ENCODE measurements at regions not wholly inside any gene's neighbourhood (a gene's known extent, or its start where the extent isn't known, plus 50 kb on each side); places are given as distances from the start of the nearest gene placed in this dataset.

DNA sequence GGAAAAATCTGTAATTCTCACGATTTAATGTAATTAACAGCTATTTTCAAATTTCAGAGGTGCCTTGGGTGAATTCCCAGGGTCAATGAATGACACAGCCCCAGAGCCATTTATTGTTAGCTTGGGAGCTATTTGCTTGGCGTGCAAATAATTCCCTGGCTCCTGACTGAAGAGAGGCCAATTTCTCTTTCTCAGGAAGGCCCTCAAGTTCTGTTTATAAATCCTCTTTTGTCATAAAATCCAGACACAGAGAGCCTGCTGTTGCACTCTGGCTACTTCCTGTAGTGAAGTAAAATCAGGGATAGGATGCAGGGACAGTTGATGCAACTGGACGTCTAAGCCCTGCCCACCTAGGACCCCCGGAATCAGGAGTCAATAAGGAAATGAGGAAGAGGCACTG, 154.3 kb downstream of the TMX1 start:
- H4K20me1 ChIP-seq (replicated peaks; ENCODE audit: control insufficient read depth, extremely low read depth, insufficient read depth, low read length): no peaks in the 10 kb centered on the region
- POLR2A ChIA-PET: interaction anchor here (3.0 kb wide), 1 partner anchor 258 kb away, joined by 37 read pairs; the partner anchor contains the start of gene FRMD6
- H3K4me1 ChIP-seq (ENCODE audit: control insufficient read depth, extremely low read depth, insufficient read depth, low read length): peaks cover 52% of the 10 kb centered on the region
- TF ChIP-seq, protein P1, sequence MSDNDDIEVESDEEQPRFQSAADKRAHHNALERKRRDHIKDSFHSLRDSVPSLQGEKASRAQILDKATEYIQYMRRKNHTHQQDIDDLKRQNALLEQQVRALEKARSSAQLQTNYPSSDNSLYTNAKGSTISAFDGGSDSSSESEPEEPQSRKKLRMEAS (IDR thresholded peaks at IDR 0.05; ENCODE audit: insufficient read depth, insufficient read length): no peak
- TF ChIP-seq EZH2 (IDR thresholded peaks at IDR 0.05; ENCODE audit: borderline replicate concordance, low read depth, low read length, severe bottlenecking) (no peak), JUN (IDR thresholded peaks at IDR 0.05; ENCODE audit: borderline replicate concordance, insufficient read depth, insufficient read length, low read depth) (no peak), FOS (IDR thresholded peaks at IDR 0.05; ENCODE audit: borderline replicate concordance, insufficient read depth, low read length) (no peak), GATA2 (IDR thresholded peaks at IDR 0.05; ENCODE audit: insufficient read depth, insufficient read length, low read depth, low read length) (no peak), POLR2A (IDR thresholded peaks at IDR 0.05; ENCODE audit: low read depth, low read length) (no peak), POLR2AphosphoS5 (IDR thresholded peaks at IDR 0.05; ENCODE audit: insufficient read depth, low read depth, low read length) (no peak), MYC (IDR thresholded peaks at IDR 0.05; ENCODE audit: low read depth, low read length) (no peak)
- TF ChIP-seq, protein P2, sequence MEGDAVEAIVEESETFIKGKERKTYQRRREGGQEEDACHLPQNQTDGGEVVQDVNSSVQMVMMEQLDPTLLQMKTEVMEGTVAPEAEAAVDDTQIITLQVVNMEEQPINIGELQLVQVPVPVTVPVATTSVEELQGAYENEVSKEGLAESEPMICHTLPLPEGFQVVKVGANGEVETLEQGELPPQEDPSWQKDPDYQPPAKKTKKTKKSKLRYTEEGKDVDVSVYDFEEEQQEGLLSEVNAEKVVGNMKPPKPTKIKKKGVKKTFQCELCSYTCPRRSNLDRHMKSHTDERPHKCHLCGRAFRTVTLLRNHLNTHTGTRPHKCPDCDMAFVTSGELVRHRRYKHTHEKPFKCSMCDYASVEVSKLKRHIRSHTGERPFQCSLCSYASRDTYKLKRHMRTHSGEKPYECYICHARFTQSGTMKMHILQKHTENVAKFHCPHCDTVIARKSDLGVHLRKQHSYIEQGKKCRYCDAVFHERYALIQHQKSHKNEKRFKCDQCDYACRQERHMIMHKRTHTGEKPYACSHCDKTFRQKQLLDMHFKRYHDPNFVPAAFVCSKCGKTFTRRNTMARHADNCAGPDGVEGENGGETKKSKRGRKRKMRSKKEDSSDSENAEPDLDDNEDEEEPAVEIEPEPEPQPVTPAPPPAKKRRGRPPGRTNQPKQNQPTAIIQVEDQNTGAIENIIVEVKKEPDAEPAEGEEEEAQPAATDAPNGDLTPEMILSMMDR (IDR thresholded peaks at IDR 0.05; ENCODE audit: extremely low read depth in 1 of 2, insufficient read depth in 1 of 2, low read depth in 1 of 2, low read length in 2 of 2): no peak
- H3K27me3 ChIP-seq (ENCODE audit: control insufficient read depth in 2 of 2, insufficient read depth in 2 of 2, low read length in 2 of 2): no peaks in the 10 kb centered on the region
- FAIRE-seq (no peak), DNase-seq (ENCODE audit: low read depth, low spot score) (peak; percentile 53)
- H3K36me3 ChIP-seq (ENCODE audit: control insufficient read depth in 2 of 2, extremely low read depth in 1 of 2, insufficient read depth in 2 of 2, low read length in 2 of 2): no peaks in the 10 kb centered on the region
- no peaks in the 10 kb centered on the region for H3K9me3 ChIP-seq (replicated peaks; ENCODE audit: control insufficient read depth, insufficient read depth, low read length)
- H3K9ac ChIP-seq (replicated peaks; ENCODE audit: extremely low read depth, insufficient read depth, low read length): peak overlapping the region; percentile 93
- H3K79me2 ChIP-seq (ENCODE audit: control insufficient read depth, insufficient read depth, low read length): no peaks in the 10 kb centered on the region
- BruUV-seq (replicated peaks): no TSS peak
- dilution Hi-C loops (cut with MboI; ENCODE audit: extremely low pct_ligation_motif_present, low sequenced_read_pairs): no loop called here
- H3K4me2 ChIP-seq (ENCODE audit: insufficient read depth, low read length): no peak overlapping the region
- intact Hi-C loops (cut with micrococcal nuclease): loop anchor here (10.0 kb wide), 1 partner anchor 380 kb away; no protein-coding TSS in a partner anchor
- H3K27ac ChIP-seq (ENCODE audit: insufficient read depth, low read depth, low read length): peak overlapping the region; percentile 99
- CTCF ChIA-PET: interaction anchor here (2.8 kb wide), 1 partner anchor 111 kb away, joined by 14 read pairs; no protein-coding TSS in a partner anchor
- no peak overlapping the region for H3K4me3 ChIP-seq (replicated peaks in 1 of 3; ENCODE audit: insufficient read depth in 1 of 3, low read depth in 1 of 3, low read length in 3 of 3)
- no peak overlapping the region for H2AFZ ChIP-seq (ENCODE audit: low read depth, low read length)
- H3K9me1 ChIP-seq (replicated peaks; ENCODE audit: control insufficient read depth, extremely low read depth, insufficient read depth, low read length): no peaks in the 10 kb centered on the region

All from endothelial cell of umbilical vein (primary cell).